Colonic mucosa (tissue), 4 donors: ENCODE measurements at regions not wholly inside any gene's neighbourhood (a gene's known extent, or its start where the extent isn't known, plus 50 kb on each side); places are given as distances from the start of the nearest gene placed in this dataset.

Experiments
- DNase-seq: peaks from one replicate; pipeline ENCODE4 v3.0.0-alpha.2; 2020
- H3K27ac ChIP-seq: fragments of 200-600 bp; one replicate; pipeline ENCODE4 v1.8.0; 2021
- H3K27me3 ChIP-seq: fragments of 200-600 bp; one replicate; pipeline ENCODE4 v1.8.0; 2021
- H3K36me3 ChIP-seq: fragments of 200-600 bp; one replicate; pipeline ENCODE4 v1.8.0; 2021
- H3K4me1 ChIP-seq: fragments of 200-600 bp; one replicate; pipeline ENCODE4 v1.8.0; 2021; ENCODE audit warnings: mild to moderate bottlenecking
- H3K4me3 ChIP-seq: fragments of 200-600 bp; one replicate; pipeline ENCODE4 v1.8.0; 2021
- H3K9ac ChIP-seq, 2 donors: one replicate each; pipeline ENCODE4 v1.7.0; 2013; ENCODE audit warnings: control low read depth in 2 of 2, low read depth in 2 of 2, low read length in 2 of 2
- H3K9me3 ChIP-seq: fragments of 200-600 bp; one replicate; pipeline ENCODE4 v1.8.0; 2021
- intact Hi-C: fragments of 100-400 bp; cut with DNase I; formaldehyde crosslinking; loops from one replicate; pipeline ENCODE4 v1.14.1; 2022
- TF ChIP-seq, protein P1 (sequence below): fragments of 200-600 bp; IDR thresholded peaks from one replicate; pipeline ENCODE4 v1.8.0; 2022; ENCODE audit warnings: antibody characterized with exemption, mild to moderate bottlenecking
- donor health status: healthy.
- donor health status: DM: no; HTN: no; CAD: no.
- donor health status: DM: no; HTN: no; CAD: no.

DNA sequence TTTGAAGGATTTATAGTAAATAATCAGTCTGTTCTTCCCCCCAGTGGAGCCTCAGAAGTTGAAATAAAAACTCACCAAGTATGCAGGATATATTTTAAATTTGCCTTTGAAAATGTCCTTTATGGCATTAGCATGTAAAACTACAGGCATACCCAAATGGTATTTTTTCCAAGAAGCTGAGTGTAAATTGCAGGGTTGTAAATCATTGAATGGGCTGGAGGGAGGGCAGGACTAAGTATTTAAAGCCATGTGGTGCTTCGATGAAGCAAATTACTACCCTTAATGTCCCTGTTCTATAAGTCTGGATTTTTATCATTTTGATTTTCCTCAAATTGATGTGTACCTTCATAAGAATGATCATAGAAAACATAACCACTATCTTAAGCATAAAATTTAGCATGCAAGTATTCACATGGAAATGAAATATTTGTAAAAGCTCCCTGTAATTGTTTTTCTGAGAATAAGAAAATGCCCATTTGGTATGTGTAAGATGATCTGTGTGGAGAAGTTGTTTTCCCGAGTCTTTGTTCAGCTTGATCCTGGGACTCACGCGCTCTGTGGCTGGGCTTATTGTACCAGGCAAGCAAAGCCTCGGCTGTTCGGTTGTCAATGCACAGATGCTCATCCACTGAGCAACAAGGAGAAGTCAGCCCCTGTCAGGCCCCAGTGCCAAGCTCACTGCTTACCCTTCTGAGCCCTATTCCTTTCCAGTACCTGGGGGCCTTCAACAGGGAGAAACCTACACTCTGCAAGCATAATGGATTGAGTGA lies 66.7 kb downstream of the CD164 start:
- Histone ChIP-seq H3K4me3 (no peak overlapping the region), H3K9ac (no peak overlapping the region), H3K4me1 (peaks cover 4% of the 10 kb centered on the region), H3K9me3 (no peaks in the 10 kb centered on the region), H3K27ac (no peak overlapping the region), H3K27me3 (no peaks in the 10 kb centered on the region), H3K36me3 (no peaks in the 10 kb centered on the region)
- TF ChIP-seq, protein P1, sequence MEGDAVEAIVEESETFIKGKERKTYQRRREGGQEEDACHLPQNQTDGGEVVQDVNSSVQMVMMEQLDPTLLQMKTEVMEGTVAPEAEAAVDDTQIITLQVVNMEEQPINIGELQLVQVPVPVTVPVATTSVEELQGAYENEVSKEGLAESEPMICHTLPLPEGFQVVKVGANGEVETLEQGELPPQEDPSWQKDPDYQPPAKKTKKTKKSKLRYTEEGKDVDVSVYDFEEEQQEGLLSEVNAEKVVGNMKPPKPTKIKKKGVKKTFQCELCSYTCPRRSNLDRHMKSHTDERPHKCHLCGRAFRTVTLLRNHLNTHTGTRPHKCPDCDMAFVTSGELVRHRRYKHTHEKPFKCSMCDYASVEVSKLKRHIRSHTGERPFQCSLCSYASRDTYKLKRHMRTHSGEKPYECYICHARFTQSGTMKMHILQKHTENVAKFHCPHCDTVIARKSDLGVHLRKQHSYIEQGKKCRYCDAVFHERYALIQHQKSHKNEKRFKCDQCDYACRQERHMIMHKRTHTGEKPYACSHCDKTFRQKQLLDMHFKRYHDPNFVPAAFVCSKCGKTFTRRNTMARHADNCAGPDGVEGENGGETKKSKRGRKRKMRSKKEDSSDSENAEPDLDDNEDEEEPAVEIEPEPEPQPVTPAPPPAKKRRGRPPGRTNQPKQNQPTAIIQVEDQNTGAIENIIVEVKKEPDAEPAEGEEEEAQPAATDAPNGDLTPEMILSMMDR, result no peak
- no peak for DNase-seq
- intact Hi-C loops, result no loop called here

DNA sequence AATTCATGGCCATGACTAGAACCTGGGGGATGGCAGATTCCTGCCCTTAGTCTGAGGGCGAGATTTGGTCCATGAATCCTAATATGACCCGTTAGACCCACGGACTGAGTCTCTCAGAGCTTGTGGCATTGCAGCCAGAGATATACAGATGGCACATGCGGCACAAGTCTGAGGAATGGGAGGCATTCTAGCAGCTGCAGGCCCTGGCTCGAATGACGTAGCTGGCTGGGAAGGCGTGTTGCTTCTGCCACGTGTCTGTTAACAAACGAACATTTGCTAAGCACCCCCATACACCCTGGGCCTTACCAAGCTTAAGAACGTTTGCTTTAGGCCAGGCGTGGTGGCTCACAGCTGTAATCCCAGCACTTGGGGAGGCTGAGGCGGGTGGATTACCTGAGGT lies 68.0 kb downstream of the CD164 start:
- TF ChIP-seq, protein P1, result no peak
- intact Hi-C loops, result no loop called here
- no peak for DNase-seq
- Histone ChIP-seq H3K9me3 (no peaks in the 10 kb centered on the region), H3K27me3 (no peaks in the 10 kb centered on the region), H3K4me3 (no peak overlapping the region), H3K27ac (no peak overlapping the region), H3K9ac (no peak overlapping the region), H3K36me3 (no peaks in the 10 kb centered on the region), H3K4me1 (peaks cover 2% of the 10 kb centered on the region)

DNA sequence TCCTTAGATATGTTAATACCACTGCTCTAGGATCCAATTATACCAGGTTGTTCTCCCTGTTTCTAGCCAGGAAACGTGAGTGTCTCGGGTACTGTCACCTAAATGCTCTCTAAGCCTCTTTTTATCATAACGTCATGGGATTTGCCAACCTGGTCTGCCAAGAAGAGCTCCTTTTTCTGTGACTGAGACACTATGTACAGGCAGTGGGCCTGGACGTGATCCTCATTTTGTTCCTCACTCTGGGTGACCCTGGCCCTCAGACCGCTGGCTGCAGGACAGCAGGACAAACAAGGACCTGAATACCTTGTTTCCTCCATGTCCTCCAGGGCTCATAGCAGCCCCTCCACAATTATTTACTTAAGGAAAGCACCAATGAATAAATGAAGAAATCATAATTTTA lies 69.1 kb downstream of the CD164 start:
- Histone ChIP-seq H3K9ac (no peak overlapping the region), H3K27ac (no peak overlapping the region), H3K27me3 (no peaks in the 10 kb centered on the region), H3K4me1 (no peaks in the 10 kb centered on the region), H3K4me3 (no peak overlapping the region), H3K36me3 (no peaks in the 10 kb centered on the region), H3K9me3 (no peaks in the 10 kb centered on the region)
- DNase-seq, result no peak
- TF ChIP-seq, protein P1, result no peak
- intact Hi-C loops, result no loop called here

DNA sequence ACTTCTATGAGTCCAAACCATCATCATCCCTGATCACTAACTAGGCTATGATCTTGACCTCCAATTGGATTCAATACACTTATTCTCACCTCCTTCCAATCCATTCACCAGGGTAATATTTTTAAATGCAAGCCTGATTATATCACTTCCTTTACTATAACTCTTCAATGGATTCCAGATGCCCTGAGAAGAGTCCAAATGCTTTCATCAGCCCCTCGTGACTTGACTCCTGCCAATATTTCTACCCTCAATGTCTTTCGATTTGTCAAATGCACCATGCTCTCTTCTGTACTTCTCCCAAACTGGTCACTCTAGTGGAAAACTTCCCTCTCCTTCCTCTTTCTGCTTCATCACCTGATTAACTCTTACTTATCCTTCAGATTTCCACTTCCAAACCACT lies 70.8 kb downstream of the CD164 start:
- no peaks in the 10 kb centered on the region for H3K27me3 ChIP-seq
- no peak for DNase-seq
- H3K9me3 ChIP-seq, result no peaks in the 10 kb centered on the region
- H3K36me3 ChIP-seq, result no peaks in the 10 kb centered on the region
- H3K4me3 ChIP-seq, result no peak overlapping the region
- intact Hi-C loops, result no loop called here
- TF ChIP-seq, protein P1, result no peak
- no peak overlapping the region for H3K9ac ChIP-seq
- H3K4me1 ChIP-seq, result no peaks in the 10 kb centered on the region
- no peak overlapping the region for H3K27ac ChIP-seq

DNA sequence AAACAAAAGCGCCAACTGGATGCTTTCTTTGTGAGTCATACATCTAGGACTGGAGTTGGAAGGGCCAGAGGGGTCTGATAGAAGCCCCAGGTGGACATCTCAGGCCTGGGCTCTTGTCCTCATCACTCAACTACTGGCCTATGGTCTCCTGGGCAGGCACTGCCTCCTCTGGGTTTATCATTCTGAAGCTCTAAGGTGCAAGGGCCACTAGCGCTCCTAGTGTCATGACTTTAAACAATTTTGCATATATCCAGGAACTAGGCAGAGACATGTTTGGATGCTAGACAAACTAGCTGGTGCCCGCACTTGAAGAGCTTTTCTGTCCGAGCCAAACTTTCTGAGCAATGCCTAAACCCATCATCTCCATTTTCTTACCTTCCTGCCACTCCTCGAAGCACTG lies 72.3 kb downstream of the CD164 start:
- H3K27me3 ChIP-seq, result no peaks in the 10 kb centered on the region
- intact Hi-C loops, result no loop called here
- DNase-seq, result no peak
- no peaks in the 10 kb centered on the region for H3K36me3 ChIP-seq
- H3K4me1 ChIP-seq, result no peaks in the 10 kb centered on the region
- no peak overlapping the region for H3K27ac ChIP-seq
- H3K9ac ChIP-seq, result no peak overlapping the region
- TF ChIP-seq, protein P1, result no peak
- no peaks in the 10 kb centered on the region for H3K9me3 ChIP-seq
- H3K4me3 ChIP-seq, result no peak overlapping the region
